Gastrocnemius medialis (tissue), 4 donors: ENCODE measurements at regions not wholly inside any gene's neighbourhood (a gene's known extent, or its start where the extent isn't known, plus 50 kb on each side); places are given as distances from the start of the nearest gene placed in this dataset.

Experiments
- CTCF ChIP-seq, 5 experiments: fragments of 450-650 bp in 3 of 5; fragments of 200-600 bp in 2 of 5; sonication (generic) in 2 of 5; IDR thresholded peaks in 4 of 5; conservative IDR thresholded peaks in 1 of 5; 1 replicate in 4 of 5; 2 replicates in 1 of 5; pipeline ENCODE4 v1.5.1; 2016 to 2019; ENCODE audit warnings: antibody characterized with exemption in 5 of 5, mild to moderate bottlenecking in 3 of 5, moderate library complexity in 3 of 5
- POLR2A ChIP-seq, 2 donors: fragments of 450-650 bp; IDR thresholded peaks; one replicate each; pipeline ENCODE4 v1.6.1; 2017; ENCODE audit warnings: antibody characterized with exemption in 2 of 2, mild to moderate bottlenecking in 2 of 2, moderate library complexity in 2 of 2

- no peak for TF ChIP-seq CTCF (IDR thresholded peaks at IDR 0.05 in 4 of 5, conservative IDR thresholded peaks at IDR 0.05 in 1 of 5)
- TF ChIP-seq POLR2A (IDR thresholded peaks at IDR 0.05) = no peak
Measured at GRCh38 chr9:73080110-73080694, 71.5 kb upstream of the ANXA1 start.
